ENCODE measurements at regions not wholly inside any gene's neighbourhood (a gene's known extent, or its start where the extent isn't known, plus 50 kb on each side); places are given as distances from the start of the nearest gene placed in this dataset.
"Not testable (repeated sequence)": the region's sequence is repeated elsewhere in the genome, so short reads cannot be mapped to it uniquely, and the experiment has no call there.

- DNase-seq (ENCODE audit: insufficient read length, low spot score): no peak
- no peak for FAIRE-seq
Measured at GRCh38 chr18:10077986-10078385, 164.2 kb downstream of the VAPA start.

GRCh38 chr18:10080372-10080771, 166.6 kb downstream of the VAPA start:
- no peak for FAIRE-seq
- no peak for DNase-seq (ENCODE audit: insufficient read length, low spot score)

- DNase-seq (ENCODE audit: insufficient read length, low spot score) (no peak), FAIRE-seq (no peak)
Measured at GRCh38 chr18:10081492-10081891, 167.7 kb downstream of the VAPA start.

- no peak for DNase-seq (ENCODE audit: insufficient read length, low spot score)
Measured at GRCh38 chr18:10085416-10085815, 171.6 kb downstream of the VAPA start.

GRCh38 chr18:10085876-10086275, 172.1 kb downstream of the VAPA start:
- no peak for DNase-seq (ENCODE audit: insufficient read length, low spot score)
- FAIRE-seq: no peak

More at GRCh38 chr18:10085416-10085815, 171.6 kb downstream of the VAPA start:
- no peak for FAIRE-seq

DNA sequence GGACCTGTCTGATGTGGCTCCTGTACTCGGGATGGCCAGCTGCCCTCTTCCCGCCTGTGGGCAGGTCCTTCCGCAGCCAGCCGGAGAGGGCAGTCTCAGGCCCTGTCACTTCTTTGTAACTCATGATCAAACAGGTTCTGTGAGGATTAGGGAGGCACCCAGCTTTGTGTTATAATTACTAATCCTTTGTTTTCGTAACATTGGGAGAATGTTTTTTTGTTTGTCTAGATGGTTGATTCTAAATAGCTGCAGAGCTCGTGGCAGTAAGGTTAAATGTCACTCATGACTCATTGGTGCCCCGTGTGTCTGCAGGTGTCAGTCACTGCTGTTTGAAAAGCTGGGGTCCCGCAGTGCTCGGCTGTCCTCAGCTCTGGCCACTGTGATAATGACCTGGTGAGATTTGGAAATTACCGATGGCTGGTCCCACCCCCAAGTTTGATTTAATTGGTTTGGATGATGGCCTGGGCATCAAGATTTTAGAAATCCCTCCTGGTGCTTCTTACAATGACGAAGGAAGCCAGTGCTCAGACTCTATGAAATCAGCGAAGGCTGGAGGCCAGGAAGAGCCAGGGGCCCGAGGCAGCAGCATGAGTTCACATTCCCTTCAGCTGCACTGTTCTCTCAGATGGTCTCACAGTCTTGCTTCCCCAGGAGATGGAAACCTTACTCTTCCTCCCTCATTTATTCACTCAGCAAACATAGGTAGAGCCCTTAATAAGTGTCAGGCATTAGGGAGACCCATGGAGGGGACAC, 172.8 kb downstream of the VAPA start:
- FAIRE-seq (no peak), DNase-seq (ENCODE audit: insufficient read length, low spot score) (no peak)

GRCh38 chr18:10088734-10089133, 174.9 kb downstream of the VAPA start:
- DNase-seq (ENCODE audit: insufficient read length, low spot score) (no peak), FAIRE-seq (no peak)

GRCh38 chr18:10089881-10090280, 176.1 kb downstream of the VAPA start:
- DNase-seq (ENCODE audit: insufficient read length, low spot score) (no peak), FAIRE-seq (no peak)

DNA sequence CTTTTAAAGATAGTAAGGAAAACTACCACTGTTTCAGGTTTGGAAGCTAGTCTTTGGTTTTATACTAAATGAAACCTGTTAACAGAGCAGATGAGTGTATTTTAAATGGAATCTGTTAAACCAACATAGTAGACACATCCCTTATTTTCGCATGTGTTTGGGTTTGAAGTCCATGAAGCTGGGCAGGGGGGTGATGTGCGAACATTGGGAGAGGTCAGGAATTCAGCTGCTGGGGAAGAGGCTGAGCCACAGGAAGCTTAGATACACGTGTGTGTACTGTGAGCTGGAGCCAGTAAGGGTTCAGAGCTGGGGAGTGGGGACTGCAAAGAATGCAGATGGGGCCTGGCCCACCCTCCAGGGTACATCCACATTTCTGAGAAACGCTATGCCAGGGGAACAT, 176.9 kb downstream of the VAPA start:
- DNase-seq (ENCODE audit: insufficient read length, low spot score) (no peak), FAIRE-seq (no peak)

- DNase-seq (ENCODE audit: insufficient read length, low spot score) (no peak), FAIRE-seq (no peak)
Measured at GRCh38 chr18:10093445-10093844, 179.6 kb downstream of the VAPA start.

DNA sequence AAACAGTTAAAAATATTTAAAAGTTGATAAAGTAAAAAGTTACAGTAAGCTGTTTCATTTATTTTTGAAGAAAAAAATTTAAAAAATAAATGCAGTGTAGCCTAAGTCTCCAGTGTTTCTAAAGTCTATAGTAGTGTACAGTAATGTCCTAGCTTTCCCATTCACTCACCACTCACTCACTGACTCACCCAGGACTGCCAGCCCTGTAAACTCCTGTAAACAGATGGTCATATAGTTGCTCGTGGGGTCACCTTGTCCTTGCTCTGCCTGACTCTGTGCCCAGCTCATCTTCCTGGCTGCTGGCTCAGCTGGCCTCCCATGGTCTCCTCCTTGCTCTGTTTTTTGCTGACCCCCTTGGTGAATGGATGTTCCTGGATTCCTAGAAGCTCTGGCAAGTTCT, 180.3 kb downstream of the VAPA start:
- FAIRE-seq (no peak), DNase-seq (ENCODE audit: insufficient read length, low spot score) (no peak)

DNA sequence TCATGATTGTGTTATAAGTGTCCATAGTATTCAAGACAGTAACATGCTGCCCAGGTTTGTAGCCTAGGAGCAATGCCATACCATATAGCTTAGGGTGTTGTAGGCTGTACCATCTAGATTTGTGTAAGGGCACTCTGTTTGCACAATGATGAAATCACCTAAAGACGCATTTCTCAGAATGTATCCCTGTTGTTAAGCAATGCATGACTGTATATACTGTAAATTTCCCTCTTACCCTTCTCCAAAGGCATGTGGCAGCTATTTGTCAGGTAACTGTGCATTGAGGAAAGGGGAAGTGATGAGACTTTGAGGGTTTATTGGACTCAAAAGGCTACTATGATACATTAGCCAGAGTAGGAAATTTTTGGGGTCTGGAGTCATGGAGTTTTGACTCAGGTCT, 180.8 kb downstream of the VAPA start:
- FAIRE-seq: no peak
- DNase-seq (ENCODE audit: insufficient read length, low spot score): no peak

DNA sequence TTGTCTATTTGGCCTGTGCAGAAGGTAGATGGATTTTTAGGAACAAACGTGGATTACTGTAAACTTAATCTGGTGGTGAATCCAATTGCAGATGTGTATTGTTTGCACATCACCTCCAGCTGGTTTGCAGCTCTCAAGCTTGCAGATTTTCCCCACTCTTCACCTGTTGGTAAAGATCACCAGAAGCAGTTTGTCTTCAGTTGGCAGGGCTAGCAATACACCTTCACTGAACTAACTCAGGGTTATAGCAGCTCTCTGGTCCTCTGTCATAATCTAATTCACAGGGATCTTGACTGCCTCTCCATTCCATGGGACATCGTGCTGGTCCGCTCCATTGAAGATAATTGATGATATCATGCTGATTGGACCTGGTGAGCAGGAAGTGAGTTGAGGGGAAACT, 181.5 kb downstream of the VAPA start:
- FAIRE-seq (no peak), DNase-seq (ENCODE audit: insufficient read length, low spot score) (no peak)

- no peak for FAIRE-seq
- no peak for DNase-seq (ENCODE audit: insufficient read length, low spot score)
Measured at GRCh38 chr18:10099539-10100140, 185.8 kb downstream of the VAPA start.

- no peak for DNase-seq (ENCODE audit: insufficient read length, low spot score)
- no peak for FAIRE-seq
Measured at GRCh38 chr18:10100196-10100595, 186.4 kb downstream of the VAPA start.

DNA sequence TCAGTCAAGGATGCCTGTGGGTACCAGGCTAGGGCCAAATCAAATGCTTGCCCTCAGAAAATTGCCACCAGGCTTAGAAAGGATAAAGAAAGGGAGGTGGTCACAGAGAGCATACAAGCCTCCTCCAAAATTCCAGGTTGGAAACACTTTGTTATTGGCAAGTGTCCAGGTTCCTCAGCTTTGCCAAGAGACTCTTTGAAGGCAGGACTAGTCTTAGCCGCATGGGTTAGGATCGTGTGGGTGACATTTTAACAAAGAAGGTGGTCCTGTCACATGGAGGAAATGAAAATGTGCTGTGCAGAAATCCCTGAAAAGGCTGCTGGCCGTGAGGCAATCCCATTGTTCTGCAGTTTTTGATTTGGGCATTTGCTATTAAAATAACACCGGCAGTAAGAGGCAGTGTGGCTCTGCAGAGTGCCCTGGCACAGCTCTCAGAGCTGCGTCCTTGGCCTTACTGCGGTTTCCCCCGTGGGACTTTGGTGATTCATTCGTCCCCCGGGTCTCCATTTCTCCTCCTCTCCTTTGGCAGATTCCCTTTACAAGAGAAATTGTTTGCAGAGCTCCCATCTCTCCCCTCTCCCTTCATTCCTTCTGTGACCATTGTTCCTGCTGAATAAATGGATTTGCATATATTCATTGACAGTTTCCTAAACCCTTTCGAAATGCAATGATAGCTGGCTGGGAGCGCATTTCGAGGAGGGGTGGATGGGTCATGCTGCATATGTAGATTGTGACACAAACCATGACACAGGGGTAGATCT, 187.3 kb downstream of the VAPA start:
- DNase-seq (ENCODE audit: insufficient read length, low spot score) (no peak), FAIRE-seq (no peak)

GRCh38 chr18:10101729-10102128, 187.9 kb downstream of the VAPA start:
- DNase-seq (ENCODE audit: insufficient read length, low spot score) (no peak), FAIRE-seq (no peak)

- FAIRE-seq: not testable (repeated sequence)
Measured at GRCh38 chr18:10105118-10105517, 191.3 kb downstream of the VAPA start.

DNA sequence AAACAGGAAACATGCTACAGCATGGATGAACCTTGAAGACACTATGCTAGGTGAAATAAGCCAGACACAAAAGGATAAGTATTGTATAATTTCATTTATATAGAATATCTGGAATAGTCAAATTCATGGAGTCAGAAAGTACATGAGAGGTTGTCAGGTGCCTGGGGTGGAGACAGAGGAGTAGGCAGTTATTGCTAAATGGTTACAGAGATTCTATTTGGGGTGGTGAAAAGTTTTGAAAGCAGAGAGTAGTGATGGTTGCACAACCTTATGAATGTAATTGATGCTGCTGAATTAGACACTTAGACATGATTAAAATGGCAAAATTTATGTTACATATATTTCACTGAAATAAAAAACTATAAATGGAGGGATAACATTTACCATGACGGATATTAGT, 197.4 kb downstream of the VAPA start:
- no peak for DNase-seq (ENCODE audit: insufficient read length, low spot score)
- FAIRE-seq: no peak

More at GRCh38 chr18:10105118-10105517, 191.3 kb downstream of the VAPA start:
- not testable (repeated sequence) for DNase-seq (ENCODE audit: insufficient read length, low spot score)

DNA sequence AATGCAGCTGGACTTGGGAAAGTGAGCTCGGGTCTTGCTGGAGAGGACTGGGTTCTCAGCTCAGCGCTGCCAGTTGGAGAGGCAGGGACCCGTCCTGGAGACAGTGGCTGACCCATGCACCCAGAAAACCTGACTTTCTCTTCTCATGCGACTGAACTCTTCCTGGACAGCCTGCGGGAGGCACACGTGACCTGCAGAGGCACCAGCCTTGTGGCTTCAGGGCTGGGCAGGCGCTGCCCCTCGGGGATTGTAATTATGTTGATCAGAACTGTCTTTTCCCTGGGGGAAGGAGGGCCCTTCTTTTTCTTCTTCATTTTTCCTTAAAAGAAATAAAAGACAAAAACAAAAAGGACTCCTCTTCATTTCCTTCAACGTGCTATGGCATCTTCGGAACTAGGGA, 198.1 kb downstream of the VAPA start:
- DNase-seq (ENCODE audit: insufficient read length, low spot score): no peak
- no peak for FAIRE-seq

- DNase-seq (ENCODE audit: insufficient read length, low spot score): no peak
- FAIRE-seq: no peak
Measured at GRCh38 chr18:10113121-10114022, 199.6 kb downstream of the VAPA start.

Data from GM19239 (cell line).